ENCODE measurements at regions not wholly inside any gene's neighbourhood (a gene's known extent, or its start where the extent isn't known, plus 50 kb on each side); places are given as distances from the start of the nearest gene placed in this dataset.
A peak's percentile ranks its signal among the peaks of the same experiment; 100 is the strongest.

DNA sequence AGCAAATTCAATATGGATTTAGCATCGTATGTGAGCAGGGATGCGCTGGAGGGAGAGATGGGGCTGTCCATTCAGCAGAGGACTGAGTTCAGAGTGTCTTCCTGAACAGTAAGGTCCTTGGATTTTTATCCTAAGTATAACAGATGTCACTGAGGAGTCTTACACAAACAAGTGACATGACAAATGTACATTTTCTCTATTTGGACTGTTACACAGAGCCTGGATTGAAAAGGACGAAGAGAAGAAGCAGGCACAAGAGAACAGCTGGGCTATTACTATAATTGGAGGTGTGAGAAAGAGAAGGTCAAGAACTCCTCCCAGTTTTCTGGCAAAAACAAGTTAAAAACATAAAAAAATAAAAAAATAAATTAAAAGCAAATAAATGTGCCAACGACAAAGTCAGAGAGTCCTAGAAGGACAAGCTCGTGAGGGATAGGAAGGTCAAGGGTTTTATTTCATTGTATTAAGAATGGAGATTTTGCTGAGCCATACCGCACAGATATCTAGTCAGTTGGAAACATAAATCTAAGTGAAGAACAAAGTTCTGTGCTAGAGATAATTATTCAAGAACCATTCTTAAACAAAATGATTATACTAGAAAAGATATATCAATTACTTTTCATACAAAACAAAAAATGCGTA, 1186.3 kb downstream of the EFNB2 start:
- in situ Hi-C loops (cut with HindIII; ENCODE audit: low pct_ligation_motif_present, low sequenced_read_pairs): no loop called here
- H3K27me3 ChIP-seq (replicated peaks): no peaks in the 10 kb centered on the region
- TF ChIP-seq, protein P1, sequence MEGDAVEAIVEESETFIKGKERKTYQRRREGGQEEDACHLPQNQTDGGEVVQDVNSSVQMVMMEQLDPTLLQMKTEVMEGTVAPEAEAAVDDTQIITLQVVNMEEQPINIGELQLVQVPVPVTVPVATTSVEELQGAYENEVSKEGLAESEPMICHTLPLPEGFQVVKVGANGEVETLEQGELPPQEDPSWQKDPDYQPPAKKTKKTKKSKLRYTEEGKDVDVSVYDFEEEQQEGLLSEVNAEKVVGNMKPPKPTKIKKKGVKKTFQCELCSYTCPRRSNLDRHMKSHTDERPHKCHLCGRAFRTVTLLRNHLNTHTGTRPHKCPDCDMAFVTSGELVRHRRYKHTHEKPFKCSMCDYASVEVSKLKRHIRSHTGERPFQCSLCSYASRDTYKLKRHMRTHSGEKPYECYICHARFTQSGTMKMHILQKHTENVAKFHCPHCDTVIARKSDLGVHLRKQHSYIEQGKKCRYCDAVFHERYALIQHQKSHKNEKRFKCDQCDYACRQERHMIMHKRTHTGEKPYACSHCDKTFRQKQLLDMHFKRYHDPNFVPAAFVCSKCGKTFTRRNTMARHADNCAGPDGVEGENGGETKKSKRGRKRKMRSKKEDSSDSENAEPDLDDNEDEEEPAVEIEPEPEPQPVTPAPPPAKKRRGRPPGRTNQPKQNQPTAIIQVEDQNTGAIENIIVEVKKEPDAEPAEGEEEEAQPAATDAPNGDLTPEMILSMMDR (IDR thresholded peaks at IDR 0.05; ENCODE audit: low read depth, low read length, missing control alignments): no peak
- no peak overlapping the region for H3K4me3 ChIP-seq (ENCODE audit: low read depth, low read length)
- no peak overlapping the region for H3K27ac ChIP-seq
- no peak for DNase-seq
- no peaks in the 10 kb centered on the region for H3K36me3 ChIP-seq (replicated peaks)

DNA sequence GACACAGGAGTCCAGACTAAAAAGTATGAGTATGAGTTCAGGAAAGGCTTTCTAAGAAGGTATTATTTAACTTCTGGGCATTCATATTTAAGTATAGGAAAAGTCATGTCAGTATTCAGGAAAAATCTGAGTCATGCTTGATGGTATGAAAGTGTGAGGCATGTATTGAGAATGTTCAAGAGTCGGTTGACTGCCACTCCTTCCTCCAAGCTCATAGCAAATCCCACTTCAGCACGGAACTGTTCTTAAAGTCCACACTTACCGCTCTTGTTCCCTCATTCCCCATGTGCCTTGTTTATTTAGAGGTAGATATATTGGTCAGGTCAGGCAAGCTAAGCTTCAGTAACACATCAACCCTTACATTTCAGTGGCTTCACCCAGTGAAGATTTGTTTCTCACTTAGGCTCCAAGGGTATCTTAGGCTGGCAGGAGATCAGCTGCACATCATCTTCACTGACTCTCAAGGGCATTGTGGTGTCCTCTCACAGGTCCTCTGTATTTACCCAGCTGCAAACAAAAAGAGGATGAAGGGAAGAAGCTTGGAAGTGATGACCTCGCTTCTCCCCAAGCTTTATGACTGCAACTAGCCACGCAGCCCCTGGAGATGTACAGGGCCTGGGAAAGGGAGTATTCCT, 1189.2 kb downstream of the EFNB2 start:
- Histone ChIP-seq H3K36me3 (replicated peaks) (no peaks in the 10 kb centered on the region), H3K4me3 (ENCODE audit: low read depth, low read length) (no peak overlapping the region), H3K27ac (peak overlapping the region; percentile 60), H3K27me3 (replicated peaks) (no peaks in the 10 kb centered on the region)
- in situ Hi-C loops (cut with HindIII; ENCODE audit: low pct_ligation_motif_present, low sequenced_read_pairs): no loop called here
- DNase-seq: peak; percentile 82
- TF ChIP-seq, protein P1 (IDR thresholded peaks at IDR 0.05; ENCODE audit: low read depth, low read length, missing control alignments): no peak

DNA sequence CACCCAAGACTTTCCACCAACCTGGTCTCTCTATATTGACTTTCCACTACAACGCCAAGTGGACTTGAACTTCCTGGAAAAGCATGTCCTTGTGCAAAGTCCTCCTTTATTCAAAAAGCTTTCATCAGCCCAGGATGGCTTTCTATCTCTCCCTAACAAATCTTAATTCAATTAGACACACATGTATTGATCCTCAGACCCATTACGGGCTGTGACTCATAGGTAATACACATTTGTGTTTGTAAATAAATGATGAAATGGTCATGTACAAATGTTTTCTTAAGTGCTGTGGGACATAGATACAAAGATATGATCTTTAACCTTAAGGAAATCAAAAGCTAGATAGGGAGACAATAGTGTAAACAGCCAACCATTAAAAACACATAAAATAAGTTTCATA, 1189.7 kb downstream of the EFNB2 start:
- no peaks in the 10 kb centered on the region for H3K27me3 ChIP-seq (replicated peaks)
- no peaks in the 10 kb centered on the region for H3K36me3 ChIP-seq (replicated peaks)
- H3K27ac ChIP-seq: peak overlapping the region; percentile 14
- in situ Hi-C loops (cut with HindIII; ENCODE audit: low pct_ligation_motif_present, low sequenced_read_pairs): no loop called here
- TF ChIP-seq, protein P1 (IDR thresholded peaks at IDR 0.05; ENCODE audit: low read depth, low read length, missing control alignments): no peak
- no peak for DNase-seq
- H3K4me3 ChIP-seq (ENCODE audit: low read depth, low read length): no peak overlapping the region

DNA sequence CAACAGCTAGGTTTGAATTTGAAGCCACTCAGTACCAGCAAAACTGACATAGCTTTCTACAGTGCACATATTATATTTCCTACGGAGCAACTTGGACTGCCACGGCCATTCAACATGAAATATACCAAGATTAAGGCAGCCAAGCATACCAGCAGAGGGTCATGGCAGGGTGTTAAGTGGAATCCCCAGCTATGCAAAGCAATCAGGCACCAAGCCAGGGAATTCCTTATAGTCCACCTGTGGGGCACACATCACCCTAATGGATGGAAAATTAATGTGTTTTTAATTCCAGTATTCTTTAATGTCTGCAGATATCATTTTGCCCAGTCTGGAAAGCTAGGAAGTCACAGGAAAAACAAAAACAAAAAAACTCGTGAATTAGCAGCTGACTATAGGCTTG, 1190.3 kb downstream of the EFNB2 start:
- H3K36me3 ChIP-seq (replicated peaks): no peaks in the 10 kb centered on the region
- no peak overlapping the region for H3K4me3 ChIP-seq (ENCODE audit: low read depth, low read length)
- TF ChIP-seq, protein P1 (IDR thresholded peaks at IDR 0.05; ENCODE audit: low read depth, low read length, missing control alignments): no peak
- no peak for DNase-seq
- H3K27me3 ChIP-seq (replicated peaks): no peaks in the 10 kb centered on the region
- no peak overlapping the region for H3K27ac ChIP-seq
- in situ Hi-C loops (cut with HindIII; ENCODE audit: low pct_ligation_motif_present, low sequenced_read_pairs): no loop called here

DNA sequence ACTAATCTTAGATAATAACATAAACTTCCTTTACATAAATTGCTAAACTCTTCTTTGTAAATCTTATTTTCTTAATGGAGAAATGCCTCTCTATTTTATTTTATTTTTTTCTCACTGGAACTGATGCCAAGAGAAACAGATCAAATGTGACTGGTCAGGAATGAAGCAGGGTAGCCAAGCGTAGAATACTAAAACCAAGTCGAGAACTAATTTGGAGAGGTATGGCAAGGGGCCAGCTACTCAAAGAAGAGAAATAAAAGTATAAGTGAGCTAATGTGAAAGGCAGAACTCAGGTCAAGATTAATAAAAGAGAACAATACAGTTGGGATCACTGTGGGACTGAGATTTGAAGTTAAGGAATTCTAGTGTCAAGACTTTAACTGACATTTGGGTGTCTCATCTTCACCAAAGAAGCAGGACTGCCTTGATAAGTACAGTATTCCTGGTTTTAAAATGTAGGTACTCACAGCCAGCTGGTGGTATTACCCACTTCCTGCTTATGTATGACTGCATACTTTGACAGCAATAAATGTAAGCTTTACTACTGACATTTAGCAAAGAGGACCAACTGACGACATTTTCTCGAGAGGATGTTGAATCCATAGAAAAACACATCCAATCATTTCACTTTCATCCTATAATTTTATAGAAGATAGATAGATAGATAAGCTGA, 1192.2 kb downstream of the EFNB2 start:
- in situ Hi-C loops (cut with HindIII; ENCODE audit: low pct_ligation_motif_present, low sequenced_read_pairs): no loop called here
- Histone ChIP-seq H3K4me3 (ENCODE audit: low read depth, low read length) (no peak overlapping the region), H3K36me3 (replicated peaks) (no peaks in the 10 kb centered on the region), H3K27ac (peak overlapping the region; percentile 10), H3K27me3 (replicated peaks) (no peaks in the 10 kb centered on the region)
- TF ChIP-seq, protein P1 (IDR thresholded peaks at IDR 0.05; ENCODE audit: low read depth, low read length, missing control alignments): no peak
- DNase-seq: peak; percentile 50

Data from brain microvascular endothelial cell (primary cell).